Heart right ventricle (tissue), 16 donors: ENCODE measurements at regions not wholly inside any gene's neighbourhood (a gene's known extent, or its start where the extent isn't known, plus 50 kb on each side); places are given as distances from the start of the nearest gene placed in this dataset.

Source experiments
- ATAC-seq, 8 donors: fragments of 200-7000 bp; cut with Tn5 transposase; one replicate each; pipeline ENCODE4 v1.9.1; 2020; ENCODE audit warnings: mild to moderate bottlenecking in 8 of 8, moderate library complexity in 8 of 8, moderate number of reproducible peaks in 1 of 8
- DNase-seq, 2 donors: peaks; one replicate each; pipeline ENCODE4 v3.0.0-alpha.2; 2020
- H3K27ac ChIP-seq, 10 donors: fragments of 200-600 bp; sonication (generic) in 2 of 10; one replicate each; pipeline versions ENCODE4 v1.5.0 to v1.8.0; 2020 to 2022; ENCODE audit warnings: mild to moderate bottlenecking in 3 of 10
- H3K27me3 ChIP-seq, 7 donors: fragments of 200-600 bp; one replicate each; pipeline ENCODE4 v1.8.0; 2021 to 2022; ENCODE audit warnings: mild to moderate bottlenecking in 2 of 7
- H3K36me3 ChIP-seq, 9 donors: fragments of 200-600 bp; sonication (generic) in 1 of 9; one replicate each; pipeline versions ENCODE4 v1.5.0 to v1.8.0; 2020 to 2022; ENCODE audit warnings: mild to moderate bottlenecking in 2 of 9
- H3K4me1 ChIP-seq, 9 donors: fragments of 200-600 bp; sonication (generic) in 1 of 9; one replicate each; pipeline versions ENCODE4 v1.5.0 to v1.8.0; 2020 to 2022; ENCODE audit warnings: mild to moderate bottlenecking in 4 of 9
- H3K4me3 ChIP-seq, 10 donors: fragments of 200-600 bp; sonication (generic) in 2 of 10; one replicate each; pipeline versions ENCODE4 v1.5.0 to v1.8.0; 2020 to 2022; ENCODE audit warnings: mild to moderate bottlenecking in 7 of 10, moderate library complexity in 2 of 10
- H3K9me3 ChIP-seq, 11 donors: fragments of 200-600 bp in 10 of 11; sonication (generic) in 2 of 11; one replicate each; pipeline versions ENCODE4 v1.5.0 to v1.8.0; 2013 to 2022; ENCODE audit warnings: mild to moderate bottlenecking in 2 of 11, control low read depth in 1 of 11, moderate library complexity in 1 of 11
- CTCF ChIP-seq, 9 donors: fragments of 200-600 bp; sonication (generic) in 2 of 9; IDR thresholded peaks; one replicate each; pipeline versions ENCODE4 v1.5.0 to v1.8.0; 2021 to 2022; ENCODE audit warnings: antibody characterized with exemption in 9 of 9, mild to moderate bottlenecking in 5 of 9, moderate library complexity in 1 of 9
- WGBS, 2 donors: extraction: QIAGEN DNeasy Blood & Tissue Kit; methylation state at CpG; one replicate each; pipeline ENCODE4 v1.1.7; 2013; ENCODE audit warnings: inconsistent platforms in 1 of 2; 5-methylcytosine and 5-hydroxymethylcytosine counted together
- intact Hi-C, 10 donors: fragments of 100-400 bp; cut with DNase I; formaldehyde crosslinking; loops; one replicate each; pipeline versions ENCODE4 v1.11.1 to v1.14.2; 2022
- donor health status: Arrhythmogenic right ventricular cardiomyopathy.
- donor health status: ischemic (EF 13 %, LVEDD 7.1; RV severe dilation, severe dysfunction).
- donor health status: healthy with polysubstance abuse.
- donor health status: DM: no; HTN: yes; CAD: no.
- donor health status: DM: no; HTN: no; CAD: no.
- donor health status: ischemic (EF 25% LVEDD 6.9; RV normal size, moderate dysfunction).
- donor health status: ischemic (EF 25% LVEDD 5.7; RV mildly dilated, moderate dysfunction).
- donor health status: healthy.
- donor health status: DM: yes; HTN: yes; CAD: no.
- donor health status: Ischemic cardiomyopathy.
- donor health status: ischemic (EF 35%, LVEDD 5.7; RV mildly dilated, moderate dysfunction).
- donor health status: nonischemic (EF 11% LVEDD 7.7; RV severe dilation, severe dysfunction).
- donor health status: DM: yes; HTN: yes; CAD: no.
- donor health status: PGD.
- donor health status: ischemic (EF 29% LVEDD 5.4; RV normal size, mild dysfunction).
- donor health status: nonischemic (EF 23%, LVEDD 6.1; RV moderate dilation, normal function).

- no peak overlapping the region for H3K27ac ChIP-seq
- no peak overlapping the region for H3K4me3 ChIP-seq
- no peaks in the 10 kb centered on the region for H3K27me3 ChIP-seq
- H3K9me3 ChIP-seq = peaks cover 0 to 20% (median 14%) of the 10 kb centered on the region in 11 donors
- DNase-seq (no peak), ATAC-seq (no peak)
- intact Hi-C loops = no loop called here
- no peak for TF ChIP-seq CTCF (IDR thresholded peaks at IDR 0.05)
- H3K36me3 ChIP-seq = no peaks in the 10 kb centered on the region
- WGBS, 2 donors = 60 to 62% methylated on average over 3 of the region's 3 CpGs
- peaks cover 0 to 14% (median 0%) of the 10 kb centered on the region in 9 donors for H3K4me1 ChIP-seq
Measured at GRCh38 chr6:81822568-81822967, 70.1 kb upstream of the TENT5A start.

- Histone ChIP-seq H3K27ac (no peak overlapping the region), H3K36me3 (no peaks in the 10 kb centered on the region), H3K27me3 (no peaks in the 10 kb centered on the region), H3K4me1 (peaks cover 0 to 14% (median 0%) of the 10 kb centered on the region in 9 donors), H3K4me3 (no peak overlapping the region), H3K9me3 (peaks cover 0 to 9% (median 3%) of the 10 kb centered on the region in 11 donors)
- no peak for TF ChIP-seq CTCF (IDR thresholded peaks at IDR 0.05)
- DNase-seq (no peak), ATAC-seq (no peak)
- intact Hi-C loops = no loop called here
Measured at GRCh38 chr6:81821449-81821848, 69.0 kb upstream of the TENT5A start.

- H3K4me1 ChIP-seq = peaks cover 0 to 14% (median 0%) of the 10 kb centered on the region in 9 donors
- 59 to 76% methylated on average over 1 of the region's 1 CpG for WGBS, 2 donors
- no peaks in the 10 kb centered on the region for H3K27me3 ChIP-seq
- no peak overlapping the region for H3K27ac ChIP-seq
- ATAC-seq = no peak
- H3K4me3 ChIP-seq = peak overlapping the region in 2 of 10 donors; percentile 6 to 20
- DNase-seq = no peak
- H3K9me3 ChIP-seq = peaks cover 0 to 4% (median 0%) of the 10 kb centered on the region in 11 donors
- intact Hi-C loops = no loop called here
- H3K36me3 ChIP-seq = no peaks in the 10 kb centered on the region
- no peak for TF ChIP-seq CTCF (IDR thresholded peaks at IDR 0.05)
Measured at GRCh38 chr6:81820980-81821379, 68.5 kb upstream of the TENT5A start.

GRCh38 chr6:81820422-81820821 lies 67.9 kb upstream of the TENT5A start:
- no peak for ATAC-seq
- 69 to 74% methylated on average over 2 of the region's 2 CpGs for WGBS, 2 donors

More at GRCh38 chr6:81820422-81820821, 67.9 kb upstream of the TENT5A start:
- no peak for DNase-seq
- H3K27ac ChIP-seq = no peak overlapping the region
- peaks cover 0 to 14% (median 0%) of the 10 kb centered on the region in 9 donors for H3K4me1 ChIP-seq
- no peaks in the 10 kb centered on the region for H3K9me3 ChIP-seq
- no peaks in the 10 kb centered on the region for H3K36me3 ChIP-seq
- peak overlapping the region in 2 of 10 donors; percentile 6 to 20 for H3K4me3 ChIP-seq
- TF ChIP-seq CTCF (IDR thresholded peaks at IDR 0.05) = no peak
- intact Hi-C loops = no loop called here
- no peaks in the 10 kb centered on the region for H3K27me3 ChIP-seq
